Tibial nerve (tissue), 4 donors: ENCODE measurements at regions not wholly inside any gene's neighbourhood (a gene's known extent, or its start where the extent isn't known, plus 50 kb on each side); places are given as distances from the start of the nearest gene placed in this dataset.

Experiments used
- DNase-seq, 2 donors: peaks; one replicate each; pipeline ENCODE4 v3.0.0-alpha.2; 2019; ENCODE audit warnings: low spot score in 2 of 2
- H3K27ac ChIP-seq, 4 donors: fragments of 200-600 bp; sonication (generic) in 3 of 4; one replicate each; pipeline ENCODE4 v1.5.1; 2017 to 2019; ENCODE audit warnings: mild to moderate bottlenecking in 1 of 4
- H3K27me3 ChIP-seq, 2 donors: fragments of 200-600 bp; sonication (generic) in 1 of 2; one replicate each; pipeline versions ENCODE4 v1.5.1 to v1.6.0; 2017 to 2019
- H3K36me3 ChIP-seq, 3 donors: fragments of 200-600 bp; sonication (generic); one replicate each; pipeline ENCODE4 v1.5.1; 2018 to 2019
- H3K4me1 ChIP-seq, 4 donors: fragments of 200-600 bp; sonication (generic) in 3 of 4; one replicate each; pipeline ENCODE4 v1.5.1; 2017 to 2019
- H3K4me3 ChIP-seq, 4 donors: fragments of 200-600 bp; sonication (generic) in 3 of 4; one replicate each; pipeline ENCODE4 v1.5.1; 2017 to 2019; ENCODE audit warnings: mild to moderate bottlenecking in 1 of 4, moderate library complexity in 1 of 4
- H3K9me3 ChIP-seq, 4 donors: fragments of 200-600 bp; sonication (generic) in 3 of 4; one replicate each; pipeline ENCODE4 v1.5.1; 2017 to 2019
- EP300 ChIP-seq, 2 donors: sonication (generic); formaldehyde crosslinking; IDR thresholded peaks; one replicate each; pipeline ENCODE4 v1.6.1; 2017; ENCODE audit warnings: antibody characterized with exemption in 2 of 2, mild to moderate bottlenecking in 1 of 2
- POLR2A ChIP-seq, 2 donors: fragments of 450-650 bp; IDR thresholded peaks; one replicate each; pipeline ENCODE4 v1.6.1; 2017; ENCODE audit warnings: antibody characterized with exemption in 2 of 2, mild to moderate bottlenecking in 2 of 2, moderate library complexity in 2 of 2
- WGBS, 2 donors: methylation state at CpG; one replicate each; pipeline ENCODE4 v1.1.5; 2018; 5-methylcytosine and 5-hydroxymethylcytosine counted together
- TF ChIP-seq, protein P1 (sequence below), 5 experiments: fragments of 200-600 bp in 3 of 5; fragments of 450-650 bp in 2 of 5; sonication (generic) in 3 of 5; IDR thresholded peaks; one replicate each; pipeline ENCODE4 v1.5.1; 2016 to 2019; ENCODE audit warnings: antibody characterized with exemption in 5 of 5, mild to moderate bottlenecking in 3 of 5, moderate library complexity in 2 of 5

DNA sequence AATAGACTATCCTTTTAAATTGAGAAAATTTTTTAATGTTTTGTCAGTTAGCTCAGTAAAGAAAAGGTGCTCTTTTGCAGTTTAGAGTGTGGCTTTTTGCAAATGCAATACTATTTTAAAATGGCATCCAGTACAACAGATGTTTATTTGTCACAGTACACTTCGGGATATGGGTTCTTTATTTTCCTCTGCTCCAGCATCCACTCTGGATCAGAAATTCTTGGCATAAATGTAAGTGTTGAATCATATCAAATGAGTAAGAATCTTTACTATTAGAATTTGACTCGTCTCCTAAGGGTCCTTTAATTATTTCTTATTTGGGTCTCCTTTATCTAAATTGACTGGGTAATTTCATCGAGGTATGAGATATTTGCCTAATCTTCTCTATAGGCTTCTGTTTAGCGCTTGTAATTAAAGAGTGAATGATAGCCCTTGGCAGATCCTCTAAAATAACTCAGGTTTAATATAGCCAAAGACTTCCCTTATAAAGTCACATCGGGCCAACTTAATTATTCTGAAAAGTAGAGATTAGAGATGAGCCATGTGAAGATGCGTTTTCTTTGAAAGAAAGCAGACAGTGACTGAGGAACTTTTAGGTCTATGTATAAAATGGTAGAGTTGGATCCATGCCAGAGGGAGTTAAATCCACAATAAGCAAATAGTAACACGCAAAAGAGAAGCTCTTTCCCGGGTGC is 132.7 kb downstream of the CASP12 start:
- Histone ChIP-seq H3K27me3 (no peaks in the 10 kb centered on the region), H3K4me3 (no peak overlapping the region), H3K4me1 (no peaks in the 10 kb centered on the region), H3K27ac (no peak overlapping the region), H3K9me3 (no peaks in the 10 kb centered on the region), H3K36me3 (no peaks in the 10 kb centered on the region)
- WGBS, 2 donors, result 73 to 80% methylated on average over 8 of the region's 8 CpGs
- TF ChIP-seq, protein P1, sequence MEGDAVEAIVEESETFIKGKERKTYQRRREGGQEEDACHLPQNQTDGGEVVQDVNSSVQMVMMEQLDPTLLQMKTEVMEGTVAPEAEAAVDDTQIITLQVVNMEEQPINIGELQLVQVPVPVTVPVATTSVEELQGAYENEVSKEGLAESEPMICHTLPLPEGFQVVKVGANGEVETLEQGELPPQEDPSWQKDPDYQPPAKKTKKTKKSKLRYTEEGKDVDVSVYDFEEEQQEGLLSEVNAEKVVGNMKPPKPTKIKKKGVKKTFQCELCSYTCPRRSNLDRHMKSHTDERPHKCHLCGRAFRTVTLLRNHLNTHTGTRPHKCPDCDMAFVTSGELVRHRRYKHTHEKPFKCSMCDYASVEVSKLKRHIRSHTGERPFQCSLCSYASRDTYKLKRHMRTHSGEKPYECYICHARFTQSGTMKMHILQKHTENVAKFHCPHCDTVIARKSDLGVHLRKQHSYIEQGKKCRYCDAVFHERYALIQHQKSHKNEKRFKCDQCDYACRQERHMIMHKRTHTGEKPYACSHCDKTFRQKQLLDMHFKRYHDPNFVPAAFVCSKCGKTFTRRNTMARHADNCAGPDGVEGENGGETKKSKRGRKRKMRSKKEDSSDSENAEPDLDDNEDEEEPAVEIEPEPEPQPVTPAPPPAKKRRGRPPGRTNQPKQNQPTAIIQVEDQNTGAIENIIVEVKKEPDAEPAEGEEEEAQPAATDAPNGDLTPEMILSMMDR (IDR thresholded peaks at IDR 0.05), result no peak
- TF ChIP-seq POLR2A (IDR thresholded peaks at IDR 0.05), result no peak
- no peak for TF ChIP-seq EP300 (IDR thresholded peaks at IDR 0.05)
- DNase-seq, result no peak

DNA sequence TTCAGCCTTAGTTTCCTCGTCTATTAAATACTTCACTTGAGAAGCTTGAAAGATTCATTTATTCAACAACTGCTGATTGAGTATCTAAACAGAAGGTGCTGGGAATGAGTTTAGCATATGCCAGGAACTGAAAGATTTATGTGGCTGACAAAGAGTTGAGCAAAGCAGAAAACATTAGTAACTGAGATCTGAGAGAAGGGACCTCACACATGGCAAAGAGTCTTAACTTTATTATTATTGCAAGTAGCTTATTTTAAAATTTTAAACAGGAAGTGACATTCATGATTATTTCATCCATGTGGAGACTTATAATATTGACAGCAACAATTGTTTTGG is 133.6 kb downstream of the CASP12 start:
- no peak overlapping the region for H3K27ac ChIP-seq
- TF ChIP-seq EP300 (IDR thresholded peaks at IDR 0.05), result no peak
- TF ChIP-seq POLR2A (IDR thresholded peaks at IDR 0.05), result no peak
- TF ChIP-seq, protein P1 (IDR thresholded peaks at IDR 0.05), result no peak
- no peak for DNase-seq
- no peaks in the 10 kb centered on the region for H3K27me3 ChIP-seq
- H3K9me3 ChIP-seq, result peaks cover 0 to 5% (median 0%) of the 10 kb centered on the region in 4 donors
- H3K36me3 ChIP-seq, result no peaks in the 10 kb centered on the region
- 73 to 75% methylated on average over 1 of the region's 1 CpG for WGBS, 2 donors
- H3K4me1 ChIP-seq, result no peaks in the 10 kb centered on the region
- no peak overlapping the region for H3K4me3 ChIP-seq

DNA sequence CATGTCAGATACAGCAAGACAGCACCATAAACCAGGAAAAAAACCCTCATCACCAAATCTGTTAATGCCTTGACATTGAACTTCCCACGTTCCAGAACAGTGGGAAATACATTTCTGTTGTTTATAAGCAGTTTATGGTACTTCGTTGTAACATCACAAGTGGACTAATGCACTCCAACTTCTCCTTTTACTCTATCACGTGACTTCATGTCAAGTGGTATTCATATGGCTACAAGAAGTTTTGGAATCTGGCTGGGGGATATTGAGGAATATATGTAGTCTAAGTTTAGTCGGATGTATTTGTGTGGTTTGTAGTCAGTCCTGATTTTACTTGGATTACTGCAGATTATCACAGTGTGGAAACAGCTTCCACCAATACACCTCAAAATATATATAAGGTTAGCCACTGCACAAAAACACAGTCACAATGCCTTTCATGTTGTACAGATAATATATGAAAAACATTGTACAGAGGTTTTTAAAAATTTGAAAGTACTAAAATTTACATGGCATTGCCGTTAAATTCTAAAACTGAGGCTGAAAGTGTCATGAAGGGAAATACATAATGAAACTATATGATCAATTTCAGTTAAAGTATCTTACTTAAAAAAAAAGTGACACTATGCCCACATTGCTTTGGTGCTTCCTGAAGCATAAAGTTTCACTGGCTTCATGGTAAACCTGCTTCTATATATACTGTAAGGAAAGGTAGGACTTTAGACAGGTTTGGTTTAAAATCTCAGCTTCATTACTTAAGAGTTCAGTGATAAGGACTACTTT is 134.1 kb downstream of the CASP12 start:
- Histone ChIP-seq H3K27ac (no peak overlapping the region), H3K27me3 (no peaks in the 10 kb centered on the region), H3K9me3 (peaks cover 0 to 10% (median 0%) of the 10 kb centered on the region in 4 donors), H3K4me1 (no peaks in the 10 kb centered on the region), H3K4me3 (no peak overlapping the region), H3K36me3 (no peaks in the 10 kb centered on the region)
- WGBS, 2 donors, result 85 to 86% methylated on average over 5 of the region's 5 CpGs
- no peak for DNase-seq
- TF ChIP-seq EP300 (IDR thresholded peaks at IDR 0.05) (no peak), POLR2A (IDR thresholded peaks at IDR 0.05) (no peak)
- TF ChIP-seq, protein P1 (IDR thresholded peaks at IDR 0.05), result no peak

DNA sequence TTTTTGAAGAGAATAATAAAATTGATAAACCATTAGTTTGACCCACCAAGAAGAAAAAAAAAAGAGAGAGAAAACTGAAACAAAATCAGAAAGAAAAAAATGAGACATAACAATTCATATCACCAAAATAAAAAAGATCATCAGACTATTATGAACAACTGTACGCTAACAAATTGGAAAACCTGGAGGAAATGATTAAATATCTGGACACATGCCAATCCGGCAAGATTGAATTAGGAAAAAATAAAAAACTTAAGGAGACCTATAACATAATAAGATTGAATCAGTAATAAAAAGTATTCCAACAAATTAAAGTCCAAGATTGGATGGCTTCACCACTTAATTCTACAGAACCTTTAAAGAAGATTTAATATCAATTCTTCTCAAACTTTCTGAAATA is 136.7 kb downstream of the CASP12 start:
- no peak for DNase-seq
- Histone ChIP-seq H3K4me1 (no peaks in the 10 kb centered on the region), H3K9me3 (peaks cover 0 to 18% (median 0%) of the 10 kb centered on the region in 4 donors), H3K36me3 (no peaks in the 10 kb centered on the region), H3K27ac (no peak overlapping the region), H3K4me3 (no peak overlapping the region), H3K27me3 (no peaks in the 10 kb centered on the region)
- TF ChIP-seq, protein P1 (IDR thresholded peaks at IDR 0.05), result no peak
- TF ChIP-seq EP300 (IDR thresholded peaks at IDR 0.05) (no peak), POLR2A (IDR thresholded peaks at IDR 0.05) (no peak)
- 84 to 87% methylated on average over 2 of the region's 2 CpGs for WGBS, 2 donors

DNA sequence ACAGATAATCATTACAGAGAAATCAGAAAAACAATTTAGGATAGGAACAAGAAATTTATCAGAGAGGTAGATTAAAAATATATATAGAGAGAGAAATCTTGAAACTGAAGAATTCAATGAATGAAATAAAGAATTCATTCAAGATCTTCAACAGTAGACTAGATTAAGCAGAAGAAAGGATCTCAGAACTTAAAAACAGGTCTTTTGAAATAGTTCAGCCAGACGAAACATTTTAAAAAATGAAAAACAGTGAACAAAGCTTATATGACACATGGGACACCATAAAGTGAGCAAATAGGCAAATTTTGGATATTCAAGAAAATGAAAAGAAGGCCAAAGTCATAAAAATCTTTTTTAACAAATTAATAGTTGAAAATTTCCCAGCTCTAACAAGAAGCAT is 138.8 kb downstream of the CASP12 start:
- H3K36me3 ChIP-seq, result no peaks in the 10 kb centered on the region
- H3K27ac ChIP-seq, result no peak overlapping the region
- 94 to 100% methylated on average over 1 of the region's 1 CpG for WGBS, 2 donors
- H3K4me3 ChIP-seq, result no peak overlapping the region
- TF ChIP-seq, protein P1 (IDR thresholded peaks at IDR 0.05), result no peak
- no peak for TF ChIP-seq EP300 (IDR thresholded peaks at IDR 0.05)
- no peak for TF ChIP-seq POLR2A (IDR thresholded peaks at IDR 0.05)
- no peaks in the 10 kb centered on the region for H3K4me1 ChIP-seq
- no peak for DNase-seq
- H3K9me3 ChIP-seq, result peaks cover 0 to 18% (median 0%) of the 10 kb centered on the region in 4 donors
- no peaks in the 10 kb centered on the region for H3K27me3 ChIP-seq
